ENCODE measurements at regions not wholly inside any gene's neighbourhood (a gene's known extent, or its start where the extent isn't known, plus 50 kb on each side); places are given as distances from the start of the nearest gene placed in this dataset.

- H3K36me3 ChIP-seq, result no peaks in the 10 kb centered on the region
- H3K4me1 ChIP-seq, result no peaks in the 10 kb centered on the region
- no peak overlapping the region for H3K4me3 ChIP-seq
- no peak overlapping the region for H3K27ac ChIP-seq
- no peaks in the 10 kb centered on the region for H3K9me3 ChIP-seq
- DNase-seq (ENCODE audit: extremely low spot score in 2 of 2), result no peak
- no peaks in the 10 kb centered on the region for H3K27me3 ChIP-seq
- TF ChIP-seq POLR2AphosphoS5 (IDR thresholded peaks at IDR 0.05; ENCODE audit: insufficient read depth in 1 of 2, low read depth in 1 of 2), result no peak
- TF ChIP-seq POLR2A (IDR thresholded peaks at IDR 0.05), result no peak
- TF ChIP-seq CTCF (IDR thresholded peaks at IDR 0.05), result no peak
- intact Hi-C loops (cut with DNase I), result no loop called here
Observed at GRCh38 chr11:104582431-104582830, 315.8 kb downstream of the CASP12 start.

GRCh38 chr11:104581246-104581980, 316.8 kb downstream of the CASP12 start:
- H3K27me3 ChIP-seq, result no peaks in the 10 kb centered on the region
- H3K4me1 ChIP-seq, result no peaks in the 10 kb centered on the region
- no peak overlapping the region for H3K4me3 ChIP-seq
- no peaks in the 10 kb centered on the region for H3K36me3 ChIP-seq
- no peak overlapping the region for H3K27ac ChIP-seq
- no peak for DNase-seq (ENCODE audit: extremely low spot score in 2 of 2)
- intact Hi-C loops (cut with DNase I), result no loop called here
- no peaks in the 10 kb centered on the region for H3K9me3 ChIP-seq
- TF ChIP-seq POLR2AphosphoS5 (IDR thresholded peaks at IDR 0.05; ENCODE audit: insufficient read depth in 1 of 2, low read depth in 1 of 2) (no peak), CTCF (IDR thresholded peaks at IDR 0.05) (no peak), POLR2A (IDR thresholded peaks at IDR 0.05) (no peak)

GRCh38 chr11:104573441-104573990, 324.7 kb downstream of the CASP12 start:
- Histone ChIP-seq H3K36me3 (no peaks in the 10 kb centered on the region), H3K4me3 (no peak overlapping the region), H3K27ac (no peak overlapping the region), H3K27me3 (no peaks in the 10 kb centered on the region), H3K4me1 (no peaks in the 10 kb centered on the region), H3K9me3 (no peaks in the 10 kb centered on the region)
- TF ChIP-seq POLR2A (IDR thresholded peaks at IDR 0.05), result no peak
- no peak for TF ChIP-seq POLR2AphosphoS5 (IDR thresholded peaks at IDR 0.05; ENCODE audit: insufficient read depth in 1 of 2, low read depth in 1 of 2)
- no peak for TF ChIP-seq CTCF (IDR thresholded peaks at IDR 0.05)
- DNase-seq (ENCODE audit: extremely low spot score in 2 of 2), result no peak
- intact Hi-C loops (cut with DNase I), result no loop called here

GRCh38 chr11:104572279-104572678, 326.0 kb downstream of the CASP12 start:
- TF ChIP-seq CTCF (IDR thresholded peaks at IDR 0.05) (no peak), POLR2A (IDR thresholded peaks at IDR 0.05) (no peak), POLR2AphosphoS5 (IDR thresholded peaks at IDR 0.05; ENCODE audit: insufficient read depth in 1 of 2, low read depth in 1 of 2) (no peak)
- no peak for DNase-seq (ENCODE audit: extremely low spot score in 2 of 2)
- intact Hi-C loops (cut with DNase I), result no loop called here
- Histone ChIP-seq H3K36me3 (no peaks in the 10 kb centered on the region), H3K4me3 (no peak overlapping the region), H3K9me3 (no peaks in the 10 kb centered on the region), H3K4me1 (no peaks in the 10 kb centered on the region), H3K27ac (no peak overlapping the region), H3K27me3 (no peaks in the 10 kb centered on the region)

GRCh38 chr11:104570078-104570701, 328.1 kb downstream of the CASP12 start:
- DNase-seq (ENCODE audit: extremely low spot score in 2 of 2), result no peak
- Histone ChIP-seq H3K4me3 (no peak overlapping the region), H3K27me3 (no peaks in the 10 kb centered on the region), H3K4me1 (no peaks in the 10 kb centered on the region), H3K9me3 (no peaks in the 10 kb centered on the region), H3K27ac (no peak overlapping the region), H3K36me3 (no peaks in the 10 kb centered on the region)
- intact Hi-C loops (cut with DNase I), result no loop called here
- TF ChIP-seq CTCF (IDR thresholded peaks at IDR 0.05) (no peak), POLR2A (IDR thresholded peaks at IDR 0.05) (no peak), POLR2AphosphoS5 (IDR thresholded peaks at IDR 0.05; ENCODE audit: insufficient read depth in 1 of 2, low read depth in 1 of 2) (no peak)
